PC-3 (cell line): ENCODE measurements at regions not wholly inside any gene's neighbourhood (a gene's known extent, or its start where the extent isn't known, plus 50 kb on each side); places are given as distances from the start of the nearest gene placed in this dataset.

Source experiments
- CTCF ChIP-seq: fragments of 300-600 bp; sonication (generic); conservative IDR thresholded peaks from 2 replicates; pipeline ENCODE4 v1.5.1; 2017; ENCODE audit warnings: antibody characterized with exemption, low read depth, mild to moderate bottlenecking, low read length
- EZH2 ChIP-seq: fragments of 300-600 bp; sonication (generic); IDR thresholded peaks from one replicate; pipeline ENCODE4 v1.6.1; 2017; ENCODE audit warnings: antibody characterized with exemption, mild to moderate bottlenecking, low read length; ENCODE audit not compliant: unreplicated experiment
- EZH2phosphoT487 ChIP-seq: fragments of 300-600 bp; sonication (generic); IDR thresholded peaks from 2 replicates; pipeline ENCODE4 v1.6.1; 2018; ENCODE audit warnings: mild to moderate bottlenecking, antibody characterized with exemption, low read length, borderline replicate concordance

- TF ChIP-seq CTCF (no peak), EZH2 (no peak), EZH2phosphoT487 (no peak)
These were observed 107.6 kb downstream of the LHX9 start for GRCh38 chr1:198024782-198025181.
